ENCODE measurements at regions not wholly inside any gene's neighbourhood (a gene's known extent, or its start where the extent isn't known, plus 50 kb on each side); places are given as distances from the start of the nearest gene placed in this dataset.
A peak's percentile ranks its signal among the peaks of the same experiment; 100 is the strongest.

- FAIRE-seq (no peak), DNase-seq (ENCODE audit: insufficient read length, low spot score) (no peak)
- TF ChIP-seq POLR2A (IDR thresholded peaks at IDR 0.05; ENCODE audit: low read depth, low read length): no peak
Measured at GRCh38 chr16:85269165-85269564, 156.9 kb upstream of the CIBAR2 start.

GRCh38 chr16:85270374-85270773, 158.1 kb upstream of the CIBAR2 start:
- TF ChIP-seq POLR2A (IDR thresholded peaks at IDR 0.05; ENCODE audit: low read depth, low read length): no peak
- FAIRE-seq (no peak), DNase-seq (ENCODE audit: insufficient read length, low spot score) (no peak)

GRCh38 chr16:85271198-85271597, 158.9 kb upstream of the CIBAR2 start:
- DNase-seq (ENCODE audit: insufficient read length, low spot score): no peak
- no peak for FAIRE-seq
- no peak for TF ChIP-seq POLR2A (IDR thresholded peaks at IDR 0.05; ENCODE audit: low read depth, low read length)

GRCh38 chr16:85273293-85273692, 161.0 kb upstream of the CIBAR2 start:
- FAIRE-seq (no peak), DNase-seq (ENCODE audit: insufficient read length, low spot score) (no peak)
- no peak for TF ChIP-seq POLR2A (IDR thresholded peaks at IDR 0.05; ENCODE audit: low read depth, low read length)

GRCh38 chr16:85274501-85274900, 162.2 kb upstream of the CIBAR2 start:
- DNase-seq (ENCODE audit: insufficient read length, low spot score) (no peak), FAIRE-seq (no peak)
- no peak for TF ChIP-seq POLR2A (IDR thresholded peaks at IDR 0.05; ENCODE audit: low read depth, low read length)

- TF ChIP-seq POLR2A (IDR thresholded peaks at IDR 0.05; ENCODE audit: low read depth, low read length): no peak
- FAIRE-seq (no peak), DNase-seq (ENCODE audit: insufficient read length, low spot score) (no peak)
Measured at GRCh38 chr16:85274924-85275323, 162.7 kb upstream of the CIBAR2 start.

- no peak for TF ChIP-seq POLR2A (IDR thresholded peaks at IDR 0.05; ENCODE audit: low read depth, low read length)
- FAIRE-seq (no peak), DNase-seq (ENCODE audit: insufficient read length, low spot score) (peak; percentile 93)
Measured at GRCh38 chr16:85275533-85276249, 163.4 kb upstream of the CIBAR2 start.

- TF ChIP-seq POLR2A (IDR thresholded peaks at IDR 0.05; ENCODE audit: low read depth, low read length): no peak
- FAIRE-seq (no peak), DNase-seq (ENCODE audit: insufficient read length, low spot score) (no peak)
Measured at GRCh38 chr16:85276258-85276657, 164.0 kb upstream of the CIBAR2 start.

GRCh38 chr16:85276721-85277120, 164.4 kb upstream of the CIBAR2 start:
- no peak for DNase-seq (ENCODE audit: insufficient read length, low spot score)
- no peak for TF ChIP-seq POLR2A (IDR thresholded peaks at IDR 0.05; ENCODE audit: low read depth, low read length)
- no peak for FAIRE-seq

GRCh38 chr16:85278839-85279238, 166.6 kb upstream of the CIBAR2 start:
- DNase-seq (ENCODE audit: insufficient read length, low spot score): no peak
- TF ChIP-seq POLR2A (IDR thresholded peaks at IDR 0.05; ENCODE audit: low read depth, low read length): no peak
- no peak for FAIRE-seq

GRCh38 chr16:85279402-85279801, 167.1 kb upstream of the CIBAR2 start:
- DNase-seq (ENCODE audit: insufficient read length, low spot score): no peak
- no peak for FAIRE-seq
- no peak for TF ChIP-seq POLR2A (IDR thresholded peaks at IDR 0.05; ENCODE audit: low read depth, low read length)

- DNase-seq (ENCODE audit: insufficient read length, low spot score): no peak
- no peak for TF ChIP-seq POLR2A (IDR thresholded peaks at IDR 0.05; ENCODE audit: low read depth, low read length)
- FAIRE-seq: no peak
Measured at GRCh38 chr16:85279825-85280545, 167.7 kb upstream of the CIBAR2 start.

- DNase-seq (ENCODE audit: insufficient read length, low spot score) (no peak), FAIRE-seq (no peak)
- no peak for TF ChIP-seq POLR2A (IDR thresholded peaks at IDR 0.05; ENCODE audit: low read depth, low read length)
Measured at GRCh38 chr16:85281181-85281580, 168.9 kb upstream of the CIBAR2 start.

- FAIRE-seq (no peak), DNase-seq (ENCODE audit: insufficient read length, low spot score) (no peak)
- no peak for TF ChIP-seq POLR2A (IDR thresholded peaks at IDR 0.05; ENCODE audit: low read depth, low read length)
Measured at GRCh38 chr16:85282842-85283241, 170.6 kb upstream of the CIBAR2 start.
